Stimulated activated naive B cell treated with anti-CD40 and anti-IgM and Interleukin-4, amounts not matched to agents 10 μg/mL and 1 μg/mL and 100 μg/mL, for 72 hours (primary cell): ENCODE measurements at regions not wholly inside any gene's neighbourhood (a gene's known extent, or its start where the extent isn't known, plus 50 kb on each side); places are given as distances from the start of the nearest gene placed in this dataset.

Source experiments
- ATAC-seq, 2 donors: fragments of 150-1000 bp; cut with Tn5 transposase; replicated peaks; 2 replicates each; pipeline ENCODE4 v1.10.0; 2021; ENCODE audit warnings: moderate library complexity in 1 of 2
- DNase-seq: peaks from one replicate; pipeline ENCODE4 v3.0.0; 2021
- H3K27ac Mint-ChIP-seq: one replicate; pipeline ENCODE4 v1.8.0; 2022; ENCODE audit warnings: mild to moderate bottlenecking, mixed read lengths
- H3K27me3 Mint-ChIP-seq, 2 donors: one replicate each; pipeline ENCODE4 v1.8.0; 2022; ENCODE audit warnings: mixed read lengths in 2 of 2
- H3K36me3 Mint-ChIP-seq, 2 donors: one replicate each; pipeline ENCODE4 v1.8.0; 2022; ENCODE audit warnings: mixed read lengths in 2 of 2, mild to moderate bottlenecking in 1 of 2
- H3K4me1 Mint-ChIP-seq, 2 donors: one replicate each; pipeline ENCODE4 v1.8.0; 2022; ENCODE audit warnings: mixed read lengths in 2 of 2, mild to moderate bottlenecking in 1 of 2
- H3K4me3 Mint-ChIP-seq, 2 donors: one replicate each; pipeline ENCODE4 v1.8.0; 2022; ENCODE audit warnings: mild to moderate bottlenecking in 2 of 2, mixed read lengths in 2 of 2, moderate library complexity in 1 of 2
- H3K9me3 Mint-ChIP-seq, 2 donors: one replicate each; pipeline ENCODE4 v1.8.0; 2022; ENCODE audit warnings: mixed read lengths in 2 of 2, mild to moderate bottlenecking in 1 of 2

DNA sequence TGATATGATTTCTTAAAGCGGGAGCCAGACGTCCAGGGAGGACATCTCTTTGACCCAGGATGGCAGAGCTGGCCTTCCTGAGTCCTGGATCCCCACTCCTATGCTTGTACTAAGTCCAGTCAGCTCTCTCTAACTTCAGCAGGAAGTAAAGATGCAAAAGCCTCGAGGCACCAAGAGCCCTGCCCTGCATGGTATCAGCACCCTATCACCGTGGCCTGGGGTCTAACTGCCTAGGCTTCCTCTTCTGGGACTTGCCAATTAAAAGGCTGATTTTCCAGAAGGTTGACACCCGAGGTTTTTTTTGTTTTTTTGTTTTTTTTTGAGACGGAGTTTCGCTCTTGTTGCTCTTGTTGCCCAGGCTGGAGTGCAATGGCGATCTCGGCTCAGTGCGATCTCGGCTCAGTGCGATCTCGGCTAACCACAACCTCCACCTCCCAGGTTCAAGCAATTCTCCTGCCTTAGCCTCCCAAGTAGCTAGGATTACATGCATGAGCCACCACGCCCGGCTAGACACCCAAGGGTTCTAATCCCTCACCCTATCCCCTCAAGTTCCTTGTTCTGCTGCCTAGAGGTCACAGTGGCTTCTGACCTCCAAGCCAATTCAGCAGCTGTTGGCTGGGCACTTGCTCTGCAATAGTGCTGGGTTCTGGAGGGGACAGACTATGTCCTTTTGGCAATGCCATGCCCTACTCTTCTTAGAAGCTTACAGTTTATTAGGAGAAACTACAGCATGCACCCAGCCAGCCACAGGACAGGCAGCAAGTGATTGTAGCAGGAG lies 50.6 kb upstream of the FTH1 start:
- peaks cover 0 to 6% of the 10 kb centered on the region in 2 donors for H3K36me3 Mint-ChIP-seq
- no peak for ATAC-seq
- H3K9me3 Mint-ChIP-seq: peaks cover 0 to 8% of the 10 kb centered on the region in 2 donors
- H3K27me3 Mint-ChIP-seq: peaks cover 0 to 5% of the 10 kb centered on the region in 2 donors
- H3K4me3 Mint-ChIP-seq: no peak overlapping the region
- H3K4me1 Mint-ChIP-seq: peaks cover 4 to 11% of the 10 kb centered on the region in 2 donors
- peak overlapping the region; percentile 47 for H3K27ac Mint-ChIP-seq
- no peak for DNase-seq
